Medulla oblongata (tissue), 1 donor: ENCODE measurements at regions not wholly inside any gene's neighbourhood (a gene's known extent, or its start where the extent isn't known, plus 50 kb on each side); places are given as distances from the start of the nearest gene placed in this dataset.

Source experiments
- DNase-seq: peaks from one replicate; pipeline ENCODE4 v3.0.0-alpha.2; 2015; ENCODE audit errors: extremely low spot score

- no peak for DNase-seq
Observed at GRCh38 chr20:11350126-11351005, 567.3 kb upstream of the BTBD3 start.

DNA sequence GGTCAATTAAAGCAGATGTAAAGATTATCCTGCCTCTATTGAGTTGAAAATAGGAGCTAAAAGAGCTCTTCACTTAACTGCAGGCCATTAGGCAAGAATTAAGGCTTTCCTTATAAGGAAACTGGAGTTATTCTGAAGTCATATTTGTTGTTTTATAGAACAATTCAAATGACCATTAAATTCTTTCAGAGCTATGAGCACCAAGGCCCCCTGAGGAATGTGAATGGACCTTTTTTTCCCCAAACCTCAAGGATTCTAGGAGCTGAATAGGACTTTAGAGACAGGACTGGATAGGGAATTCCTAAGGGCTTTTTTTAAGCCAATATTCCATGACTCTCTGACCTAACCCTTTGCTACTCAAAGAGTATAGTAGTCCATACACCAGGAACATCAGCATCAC is 565.7 kb upstream of the BTBD3 start:
- DNase-seq = no peak

- DNase-seq = no peak
Observed at GRCh38 chr20:11354846-11355245, 562.8 kb upstream of the BTBD3 start.

DNA sequence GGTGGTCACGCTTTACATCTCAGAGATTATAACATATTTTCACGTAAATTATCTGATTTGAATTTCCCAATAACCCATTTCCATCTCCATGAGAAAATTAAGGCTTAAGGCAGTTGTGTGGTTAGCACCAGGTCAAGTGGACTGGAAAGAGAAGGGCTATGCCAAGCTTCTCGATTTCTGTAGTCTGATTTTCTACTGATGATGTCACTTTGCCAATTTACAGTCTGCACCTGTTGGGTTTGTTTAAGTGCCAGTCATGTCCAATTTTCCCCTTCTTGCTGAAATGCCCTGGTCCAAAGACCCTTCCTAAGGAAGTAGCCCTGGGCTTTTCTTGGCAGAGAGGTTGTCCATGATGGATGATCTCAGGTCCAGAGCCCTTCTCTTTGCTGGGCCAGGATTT is 562.3 kb upstream of the BTBD3 start:
- DNase-seq = no peak

DNA sequence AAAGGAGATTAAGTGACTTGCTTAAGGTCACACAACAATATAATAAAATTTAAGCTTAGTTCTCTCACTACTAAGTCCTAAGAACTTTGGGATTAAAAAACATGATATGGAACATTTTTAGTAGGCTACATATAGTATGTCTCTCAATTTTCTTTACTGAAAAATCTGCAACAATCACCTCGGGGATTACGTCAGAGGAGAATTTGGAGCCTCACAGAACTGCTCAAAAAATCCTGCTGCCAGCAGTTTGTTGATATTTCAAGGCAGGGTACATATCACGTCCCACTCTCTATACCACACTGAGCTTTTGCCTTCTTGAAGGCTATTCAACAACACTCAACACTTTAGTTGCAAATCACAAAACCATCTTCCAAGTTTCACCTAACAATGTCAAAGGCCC is 561.6 kb upstream of the BTBD3 start:
- no peak for DNase-seq

- no peak for DNase-seq
Observed at GRCh38 chr20:11362450-11362849, 555.2 kb upstream of the BTBD3 start.

DNA sequence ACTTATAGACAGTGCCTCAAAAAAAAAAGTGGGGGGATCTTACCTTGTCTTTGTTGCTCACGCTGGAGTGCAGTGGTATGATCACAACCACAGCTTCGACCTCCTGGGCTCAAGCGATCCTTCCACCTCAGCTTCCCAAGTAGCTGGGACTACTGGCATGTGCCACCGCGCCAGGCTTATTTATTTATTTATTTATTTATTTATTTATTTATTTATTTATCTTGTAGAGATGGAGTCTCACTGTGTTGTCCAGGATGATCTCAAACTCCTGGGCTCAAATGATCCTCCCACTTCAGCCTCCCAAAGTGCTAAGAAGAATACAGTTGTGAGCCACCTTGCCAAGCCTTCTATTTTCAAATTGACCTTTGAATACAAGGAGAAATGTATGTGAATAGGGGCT is 553.0 kb upstream of the BTBD3 start:
- DNase-seq = no peak

GRCh38 chr20:11366660-11367059 is 551.0 kb upstream of the BTBD3 start:
- DNase-seq = no peak

DNA sequence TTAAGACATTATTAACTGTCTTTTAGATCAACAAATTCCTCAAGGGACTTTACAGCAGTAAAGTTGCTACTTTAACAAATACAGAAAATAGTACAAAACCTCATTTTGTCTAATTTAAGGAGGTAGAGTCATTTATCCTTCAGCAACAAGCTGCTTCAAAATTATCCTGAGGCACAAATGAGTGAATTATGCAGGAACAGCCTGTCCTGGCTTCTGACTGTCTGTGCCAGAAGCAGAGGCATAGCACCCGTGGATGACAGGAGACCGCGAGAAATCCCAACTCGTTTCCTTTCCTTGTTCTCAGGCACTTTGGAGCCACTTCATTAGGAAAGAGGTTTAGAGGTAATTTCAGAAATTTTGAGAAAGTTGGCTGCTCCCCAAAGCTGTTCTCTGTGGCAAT is 549.2 kb upstream of the BTBD3 start:
- DNase-seq = peak; percentile 22

DNA sequence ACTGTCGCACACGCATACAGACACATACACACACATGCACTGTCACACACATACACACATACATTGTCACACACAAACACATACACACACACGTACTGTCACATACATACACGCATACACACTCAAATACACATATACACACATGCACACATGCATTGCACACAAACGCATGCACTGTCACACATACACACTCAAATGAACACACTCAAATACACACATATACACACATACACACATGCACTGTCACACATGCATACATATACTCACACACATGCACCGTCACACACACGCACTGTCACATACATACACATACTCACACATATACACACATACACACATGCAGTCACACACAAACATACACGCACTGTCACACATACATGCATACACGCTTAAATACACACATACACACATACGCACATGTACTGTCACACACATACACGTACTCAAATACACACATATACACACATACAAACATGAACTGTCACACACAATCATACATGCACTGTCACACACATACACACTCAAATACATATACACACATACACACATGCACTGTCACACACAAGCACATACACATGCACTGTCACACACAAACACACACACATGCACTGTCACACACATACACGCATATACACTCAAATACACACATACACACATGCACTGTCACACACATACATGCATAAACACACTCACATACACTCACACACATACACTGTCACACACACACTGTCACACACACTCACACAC is 548.6 kb upstream of the BTBD3 start:
- no peak for DNase-seq

DNA sequence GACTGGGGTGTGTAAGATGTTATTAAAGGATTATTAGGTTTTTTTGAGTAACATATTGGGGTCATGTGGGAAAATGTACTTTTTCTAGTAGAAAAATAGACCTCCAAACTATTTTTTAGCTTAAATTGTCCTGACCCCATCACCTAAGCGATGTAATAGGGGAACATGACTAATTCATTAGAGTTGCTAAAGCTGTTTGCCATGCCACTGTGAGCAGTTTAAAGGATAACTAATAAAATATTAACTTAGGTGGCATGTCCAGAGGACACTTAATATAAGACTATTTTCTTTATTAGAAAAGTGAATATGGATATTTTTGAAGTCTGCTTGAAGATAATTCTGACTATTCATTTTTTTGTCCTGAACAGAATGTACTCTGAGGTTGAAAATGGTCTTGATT is 545.9 kb upstream of the BTBD3 start:
- DNase-seq = no peak

DNA sequence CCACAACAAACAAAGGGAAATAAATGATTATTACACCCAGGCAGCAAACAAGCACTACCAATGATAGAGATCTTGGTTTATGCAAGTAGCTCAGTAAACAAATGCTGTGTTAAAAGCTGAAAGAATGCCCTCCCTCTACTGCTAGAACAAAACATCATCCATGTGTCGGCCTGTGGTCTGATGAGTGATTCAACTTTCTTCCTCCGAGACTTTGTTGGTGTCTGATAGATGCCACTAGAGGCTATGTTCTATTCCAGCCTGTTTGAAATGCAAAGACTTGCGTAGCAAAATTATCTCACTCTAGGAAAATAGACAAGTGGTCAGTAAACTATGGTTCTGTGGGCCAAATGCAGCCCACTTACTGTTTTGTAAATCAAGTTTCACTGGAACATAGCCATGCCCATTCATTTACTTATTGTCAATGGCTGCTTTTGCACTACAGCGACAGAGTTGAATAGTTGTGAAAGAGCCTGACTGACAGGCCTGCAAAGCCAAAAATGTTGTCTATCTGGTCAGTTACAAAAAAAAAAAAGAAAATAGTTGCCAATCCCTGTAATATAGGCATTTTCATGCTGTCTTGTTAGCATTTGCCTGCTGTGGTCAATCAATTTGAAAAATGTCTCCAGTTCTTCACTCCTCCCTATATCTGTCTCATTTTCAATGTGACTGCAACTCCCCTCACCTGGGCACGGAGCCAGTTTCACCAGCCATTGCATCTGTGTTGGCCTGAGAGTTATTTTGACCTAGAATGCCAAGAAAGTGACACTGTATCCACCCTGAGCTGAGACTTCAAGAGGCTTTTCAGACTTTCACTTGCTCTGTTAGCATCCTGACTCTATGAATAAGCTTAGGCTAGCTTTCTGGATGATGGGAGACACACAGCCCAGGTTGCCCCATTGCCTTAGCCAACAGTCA is 544.6 kb upstream of the BTBD3 start:
- peak; percentile 41 for DNase-seq

- DNase-seq = no peak
Observed at GRCh38 chr20:11375335-11375734, 542.4 kb upstream of the BTBD3 start.

GRCh38 chr20:11375966-11376365 is 541.7 kb upstream of the BTBD3 start:
- DNase-seq = no peak

- no peak for DNase-seq
Observed at GRCh38 chr20:11376420-11376819, 541.3 kb upstream of the BTBD3 start.

GRCh38 chr20:11376998-11377397 is 540.7 kb upstream of the BTBD3 start:
- DNase-seq = no peak

- DNase-seq = no peak
Observed at GRCh38 chr20:11377761-11378160, 539.9 kb upstream of the BTBD3 start.

DNA sequence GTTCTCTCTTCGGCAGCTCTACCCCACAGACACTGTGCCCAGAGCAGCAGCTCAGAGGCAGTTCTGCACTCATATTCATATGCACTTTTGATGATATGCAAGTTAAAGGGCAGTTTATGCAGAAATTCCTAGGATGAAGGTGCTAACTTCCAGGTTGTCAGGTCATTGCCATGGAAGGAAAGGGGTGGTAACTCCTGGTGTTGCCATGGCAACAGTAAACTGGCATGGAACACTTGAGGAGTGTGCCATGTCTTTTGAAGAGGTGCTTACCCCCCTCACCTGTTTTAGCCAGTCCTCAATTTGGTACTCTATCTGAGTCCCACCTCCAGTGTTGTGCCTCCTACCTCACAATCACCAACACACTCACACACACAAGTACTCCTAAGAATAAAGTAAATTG is 539.4 kb upstream of the BTBD3 start:
- no peak for DNase-seq

DNA sequence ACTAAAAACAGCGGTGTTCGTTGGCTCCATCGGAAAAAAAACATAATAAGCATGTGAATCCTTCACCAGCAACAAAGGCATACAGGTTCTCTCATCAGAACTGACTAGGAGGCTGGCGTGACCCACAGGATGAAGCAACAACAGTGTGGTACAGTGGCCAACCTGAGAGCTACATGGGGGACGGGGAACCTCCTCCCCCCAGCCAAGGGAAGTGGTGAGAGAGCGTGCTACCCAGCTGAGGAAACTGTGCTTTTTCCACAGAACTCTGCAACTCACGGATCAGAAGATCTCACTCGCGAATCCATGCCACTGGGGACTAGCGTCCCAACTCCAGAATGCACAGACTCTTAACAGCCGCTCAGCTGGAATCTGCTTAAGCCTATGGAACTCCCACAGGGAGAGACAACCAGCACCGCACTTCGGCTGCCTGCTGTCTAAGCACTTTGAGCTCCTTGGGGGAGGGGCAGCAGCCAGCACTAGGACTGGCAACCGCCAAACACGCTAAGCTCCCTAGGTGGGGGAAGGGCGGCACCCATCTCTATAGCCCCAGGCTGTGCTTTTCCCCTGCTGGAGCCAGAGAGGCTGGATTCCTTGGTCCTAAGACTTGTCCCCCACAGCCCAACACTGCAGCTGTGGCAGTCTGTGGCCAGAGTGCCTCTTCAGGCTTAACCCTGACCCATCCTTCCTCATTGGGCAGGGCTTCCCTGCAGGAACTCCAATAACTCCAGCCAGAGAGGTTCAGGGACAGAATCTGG is 538.3 kb upstream of the BTBD3 start:
- DNase-seq = no peak

DNA sequence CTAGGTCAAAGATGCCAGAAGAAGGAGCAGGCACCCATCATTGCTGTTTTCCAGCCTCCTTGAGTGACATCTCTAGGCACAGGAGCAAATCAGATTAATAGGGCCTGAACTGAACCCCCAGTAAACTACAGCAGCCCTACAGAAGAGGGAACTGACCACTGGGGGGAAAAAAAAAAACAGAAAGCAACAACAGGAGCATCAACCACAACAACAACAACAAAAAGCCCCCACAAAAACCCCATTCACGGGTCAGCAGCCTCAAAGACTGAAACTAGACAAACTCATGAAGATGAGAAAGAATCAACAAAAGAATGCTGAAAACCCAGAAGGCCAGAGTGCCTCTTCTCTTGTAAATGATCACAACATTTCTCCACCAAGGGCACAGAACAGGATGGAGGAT is 537.4 kb upstream of the BTBD3 start:
- DNase-seq = no peak

GRCh38 chr20:11387189-11387754 is 530.4 kb upstream of the BTBD3 start:
- DNase-seq = no peak
